CD4-positive, alpha-beta memory T cell (primary cell): ENCODE measurements at regions not wholly inside any gene's neighbourhood (a gene's known extent, or its start where the extent isn't known, plus 50 kb on each side); places are given as distances from the start of the nearest gene placed in this dataset.

Experiments
- CTCF ChIA-PET: fragments of 350-600 bp; sonication (Branson Sonifier 250); formaldehyde crosslinking; loops from one replicate; lab custom pipeline; 2021; ENCODE audit warnings: inconsistent platforms; ENCODE audit not compliant: partially characterized antibody; lab: Charles Lee
- POLR2A ChIA-PET: fragments of 350-600 bp; sonication (Branson Sonifier 250); formaldehyde crosslinking; loops from one replicate; lab custom pipeline; 2021; ENCODE audit not compliant: partially characterized antibody; lab: Charles Lee
- DNase-seq, 5 donors: peaks; one replicate each; pipeline versions ENCODE4 v3.0.0 to v3.0.0-alpha.2; 2020 to 2022; ENCODE audit warnings: mixed read lengths in 1 of 5
- H3K27ac ChIP-seq: one replicate; pipeline ENCODE4 v1.7.0; 2013; ENCODE audit warnings: low read depth, low read length
- H3K27me3 ChIP-seq: 2 replicates; pipeline ENCODE4 v1.7.0; 2013; ENCODE audit warnings: mild to moderate bottlenecking, low read length, moderate library complexity; ENCODE audit not compliant: insufficient read depth
- H3K36me3 ChIP-seq: 2 replicates; pipeline ENCODE4 v1.7.0; 2013; ENCODE audit warnings: mild to moderate bottlenecking, low read length, moderate library complexity; ENCODE audit not compliant: insufficient read depth
- H3K4me1 ChIP-seq: 2 replicates; pipeline ENCODE4 v1.7.0; 2013; ENCODE audit warnings: mild to moderate bottlenecking, low read length, moderate library complexity; ENCODE audit not compliant: insufficient read depth
- H3K4me3 ChIP-seq, 2 donors: one replicate each; pipeline ENCODE4 v1.7.0; 2013; ENCODE audit warnings: low read length in 2 of 2, mild to moderate bottlenecking in 1 of 2
- H3K9me3 ChIP-seq, 2 donors: one replicate each; pipeline ENCODE4 v1.7.0; 2013; ENCODE audit warnings: low read length in 2 of 2, control low read depth in 1 of 2; ENCODE audit not compliant: control insufficient read depth in 1 of 2
- H3K27ac Mint-ChIP-seq, 7 donors: one replicate each; pipeline ENCODE4 v1.8.0; 2020 to 2021; ENCODE audit warnings: mixed read lengths in 7 of 7, mild to moderate bottlenecking in 6 of 7, inconsistent platforms in 3 of 7, moderate library complexity in 3 of 7
- H3K27me3 Mint-ChIP-seq, 2 donors: one replicate each; pipeline ENCODE4 v1.8.0; 2020 to 2021; ENCODE audit warnings: mixed read lengths in 2 of 2
- H3K36me3 Mint-ChIP-seq, 2 donors: one replicate each; pipeline ENCODE4 v1.8.0; 2020 to 2021; ENCODE audit warnings: mixed read lengths in 2 of 2, inconsistent platforms in 1 of 2, mild to moderate bottlenecking in 1 of 2
- H3K4me1 Mint-ChIP-seq, 4 donors: one replicate each; pipeline ENCODE4 v1.8.0; 2020 to 2021; ENCODE audit warnings: mixed read lengths in 4 of 4, mild to moderate bottlenecking in 1 of 4
- H3K4me3 Mint-ChIP-seq, 8 donors: one replicate each; pipeline ENCODE4 v1.8.0; 2020 to 2021; ENCODE audit warnings: mixed read lengths in 8 of 8, mild to moderate bottlenecking in 7 of 8, moderate library complexity in 6 of 8, inconsistent platforms in 3 of 8
- H3K9me3 Mint-ChIP-seq, 8 donors: one replicate each; pipeline ENCODE4 v1.8.0; 2020 to 2021; ENCODE audit warnings: mixed read lengths in 8 of 8, mild to moderate bottlenecking in 5 of 8, inconsistent platforms in 3 of 8, moderate library complexity in 1 of 8
- intact Hi-C: fragments of 100-400 bp; cut with micrococcal nuclease; formaldehyde crosslinking; loops from one replicate; pipeline ENCODE4 v1.15.1; 2023

DNA sequence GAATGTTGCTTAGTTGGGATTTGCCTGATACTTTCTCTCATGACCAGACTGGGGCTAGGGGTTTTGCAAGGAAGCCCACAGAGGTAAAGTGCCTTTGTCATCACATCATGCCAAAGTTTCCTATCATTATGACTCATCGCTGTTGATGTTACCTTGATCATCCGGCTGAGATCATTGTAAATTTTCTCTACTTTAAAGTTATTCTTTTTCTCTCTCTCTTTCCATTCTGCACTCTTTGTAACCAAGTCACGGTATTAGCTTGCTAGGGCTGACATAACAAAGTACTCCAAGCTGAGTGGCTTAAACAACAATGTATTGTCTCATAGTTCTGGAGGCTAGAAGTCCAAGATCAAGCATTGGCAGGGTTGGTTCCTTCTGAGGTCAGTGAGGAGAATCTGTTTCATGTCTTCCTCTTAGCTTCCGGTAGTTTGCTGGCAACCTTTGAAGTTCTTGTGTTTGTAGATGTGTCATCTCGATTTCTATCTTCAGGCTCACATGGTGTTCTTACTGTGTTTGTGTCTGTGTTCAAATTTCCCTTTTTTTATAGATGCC, 113.0 kb downstream of the DTHD1 start:
- peaks cover 16% of the 10 kb centered on the region for H3K4me1 ChIP-seq
- Mint-ChIP-seq H3K36me3 (no peaks in the 10 kb centered on the region), H3K27me3 (no peaks in the 10 kb centered on the region), H3K4me3 (peak overlapping the region in 5 of 8 donors; percentile 8 to 76 (median 46)), H3K27ac (peak overlapping the region; percentile 82 to 92 (median 89)), H3K9me3 (no peaks in the 10 kb centered on the region), H3K4me1 (peaks cover 13 to 25% (median 16%) of the 10 kb centered on the region in 4 donors)
- H3K36me3 ChIP-seq: no peaks in the 10 kb centered on the region
- H3K9me3 ChIP-seq: no peaks in the 10 kb centered on the region
- no peak overlapping the region for H3K4me3 ChIP-seq
- H3K27me3 ChIP-seq: no peaks in the 10 kb centered on the region
- H3K27ac ChIP-seq: peak overlapping the region; percentile 34
- intact Hi-C loops: loop anchor here (1.0 kb wide), 3 partner anchors 8 to 139 kb away; no protein-coding TSS in a partner anchor
- ChIA-PET CTCF (interaction anchor here (0.9 to 1.5 kb wide), 6 partner anchors 10 to 46 kb away, joined by 3 to 6 read pairs (median 3); no protein-coding TSS in a partner anchor), POLR2A (interaction anchor here (0.7 to 3.8 kb wide), 5 partner anchors 8 to 151 kb away, joined by 3 to 28 read pairs (median 10); partner anchors contain the start of gene ARAP2)
- peak; percentile 72 to 91 (median 81) for DNase-seq

DNA sequence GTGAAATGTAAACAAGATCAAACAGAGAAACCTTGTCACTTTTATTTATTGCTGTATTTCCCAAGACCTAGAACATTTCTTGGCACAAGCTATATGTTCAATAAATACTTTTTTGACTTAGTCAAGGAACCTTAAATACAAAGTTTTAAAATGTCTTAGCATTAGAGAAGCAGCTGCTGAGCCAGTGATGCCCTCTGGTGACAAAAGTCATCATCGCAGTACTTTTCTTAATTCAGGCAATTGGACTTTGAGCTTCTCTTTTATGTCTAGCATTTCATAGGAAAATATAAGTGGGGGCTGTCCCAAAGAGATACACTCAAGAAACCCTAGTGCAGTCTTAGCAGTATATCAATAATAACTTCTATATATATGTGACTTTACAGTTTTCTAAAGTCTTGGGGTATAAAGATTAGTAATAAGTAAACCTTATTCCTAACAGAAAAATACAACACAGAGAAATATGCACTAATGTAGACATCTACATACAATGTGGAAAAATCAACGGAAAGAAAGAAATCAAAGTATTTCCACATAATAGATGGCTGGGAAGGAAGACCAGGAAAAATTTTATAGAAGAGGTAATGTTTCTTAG, 118.4 kb downstream of the DTHD1 start:
- intact Hi-C loops: loop anchor here (1.0 kb wide), 2 partner anchors 14 to 49 kb away; no protein-coding TSS in a partner anchor
- no peak overlapping the region for H3K27ac ChIP-seq
- H3K4me1 ChIP-seq: peaks cover 5% of the 10 kb centered on the region
- H3K36me3 Mint-ChIP-seq: no peaks in the 10 kb centered on the region
- H3K27me3 Mint-ChIP-seq: no peaks in the 10 kb centered on the region
- no peaks in the 10 kb centered on the region for H3K9me3 ChIP-seq
- H3K27ac Mint-ChIP-seq: no peak overlapping the region
- ChIA-PET POLR2A (interaction anchor here (0.8 to 2.5 kb wide), 8 partner anchors 13 to 192 kb away, joined by 3 to 17 read pairs (median 3); partner anchors contain the start of gene ARAP2), CTCF (interaction anchor here (0.6 to 4.7 kb wide), 41 partner anchors 10 to 325 kb away, joined by 3 to 105 read pairs (median 5); partner anchors contain the start of gene ARAP2)
- H3K27me3 ChIP-seq: no peaks in the 10 kb centered on the region
- peaks cover 0 to 1% (median 0%) of the 10 kb centered on the region in 8 donors for H3K9me3 Mint-ChIP-seq
- H3K4me1 Mint-ChIP-seq: peaks cover 4 to 8% (median 5%) of the 10 kb centered on the region in 4 donors
- no peak overlapping the region for H3K4me3 ChIP-seq
- no peaks in the 10 kb centered on the region for H3K36me3 ChIP-seq
- H3K4me3 Mint-ChIP-seq: no peak overlapping the region
- DNase-seq: peak; percentile 44 to 60 (median 52)

DNA sequence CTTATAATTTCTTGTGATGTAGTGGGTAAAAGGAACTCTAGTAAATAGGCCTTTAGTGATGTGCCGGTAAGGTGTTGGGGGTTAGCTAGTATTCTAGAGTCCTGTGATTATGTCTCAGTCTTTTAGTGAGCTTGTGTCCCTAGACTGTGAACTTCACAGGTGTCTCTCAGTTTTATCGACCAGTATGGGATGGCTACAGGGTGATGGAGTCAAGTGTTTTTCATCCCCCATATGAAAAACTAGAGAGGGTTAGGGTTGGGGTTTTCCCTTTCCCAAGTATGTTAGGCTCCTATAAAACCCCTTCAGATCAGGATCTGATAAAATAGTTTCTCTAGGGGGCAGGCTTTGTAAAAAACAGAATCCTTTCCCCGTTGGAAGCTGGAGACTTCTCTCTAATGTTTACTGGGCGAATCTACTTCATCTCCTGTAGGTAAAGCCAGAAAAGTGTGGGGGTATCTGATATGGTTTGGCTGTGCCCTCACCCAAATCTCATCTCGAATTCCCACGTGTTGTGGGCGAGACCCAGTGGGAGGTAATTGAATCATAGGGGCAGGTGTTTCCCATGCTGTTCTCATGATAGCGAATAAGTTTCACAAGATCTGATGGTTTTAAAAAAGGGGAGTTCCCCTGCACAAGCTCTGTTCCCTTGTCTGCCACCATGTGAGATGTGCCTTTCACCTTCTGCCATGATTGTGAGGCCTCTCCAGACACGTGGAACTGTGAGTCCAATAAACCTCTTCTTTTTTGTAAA, 120.8 kb downstream of the DTHD1 start:
- no peaks in the 10 kb centered on the region for H3K36me3 Mint-ChIP-seq
- CTCF ChIA-PET: interaction anchor here (0.8 to 3.8 kb wide), 8 partner anchors 9 to 153 kb away, joined by 3 to 24 read pairs (median 3); no protein-coding TSS in a partner anchor

DNA sequence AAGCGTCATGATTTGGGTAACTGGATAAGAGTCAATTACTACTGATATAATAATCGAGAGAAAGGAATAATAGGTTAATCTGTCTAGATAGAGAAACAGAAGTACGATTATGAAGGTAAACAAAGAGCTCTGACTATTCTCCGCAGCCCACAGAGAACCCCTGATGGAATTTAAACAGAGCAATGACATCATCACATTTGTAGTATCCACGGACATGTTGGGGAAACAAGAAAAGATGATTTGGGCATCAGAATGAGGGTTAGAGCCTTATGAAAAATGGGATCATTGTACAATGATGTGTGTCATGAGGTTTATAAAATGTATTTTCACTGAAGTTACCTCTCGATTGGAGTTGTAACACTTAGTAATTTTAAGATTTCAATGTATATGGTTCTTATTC, 129.9 kb downstream of the DTHD1 start:
- no peak overlapping the region for H3K27ac Mint-ChIP-seq
- CTCF ChIA-PET: interaction anchor here (2.2 kb wide), 1 partner anchor 12 kb away, joined by 10 read pairs; no protein-coding TSS in a partner anchor
- POLR2A ChIA-PET: no interaction called here
- Histone ChIP-seq H3K4me1 (no peaks in the 10 kb centered on the region), H3K4me3 (no peak overlapping the region), H3K36me3 (no peaks in the 10 kb centered on the region), H3K9me3 (no peaks in the 10 kb centered on the region), H3K27ac (no peak overlapping the region), H3K27me3 (peaks cover 14% of the 10 kb centered on the region)
- H3K9me3 Mint-ChIP-seq: peaks cover 0 to 4% (median 0%) of the 10 kb centered on the region in 8 donors
- H3K27me3 Mint-ChIP-seq: peaks cover 16 to 28% of the 10 kb centered on the region in 2 donors
- no peaks in the 10 kb centered on the region for H3K36me3 Mint-ChIP-seq
- no peak overlapping the region for H3K4me3 Mint-ChIP-seq
- DNase-seq: no peak
- no peaks in the 10 kb centered on the region for H3K4me1 Mint-ChIP-seq
- intact Hi-C loops: loop anchor here (5.0 kb wide), 1 partner anchor 981 kb away; no protein-coding TSS in a partner anchor

More for the DNA sequence above, 120.8 kb downstream of the DTHD1 start:
- Mint-ChIP-seq H3K27me3 (no peaks in the 10 kb centered on the region), H3K4me1 (no peaks in the 10 kb centered on the region), H3K9me3 (peaks cover 0 to 1% (median 0%) of the 10 kb centered on the region in 8 donors), H3K4me3 (no peak overlapping the region), H3K27ac (no peak overlapping the region)
- Histone ChIP-seq H3K4me3 (no peak overlapping the region), H3K27ac (no peak overlapping the region), H3K9me3 (no peaks in the 10 kb centered on the region), H3K27me3 (no peaks in the 10 kb centered on the region), H3K36me3 (no peaks in the 10 kb centered on the region), H3K4me1 (no peaks in the 10 kb centered on the region)
- POLR2A ChIA-PET: interaction anchor here (1.0 kb wide), 1 partner anchor 8 kb away, joined by 3 read pairs; no protein-coding TSS in a partner anchor
- no peak for DNase-seq
- intact Hi-C loops: no loop called here

- Mint-ChIP-seq H3K9me3 (peaks cover 0 to 4% (median 0%) of the 10 kb centered on the region in 8 donors), H3K4me1 (no peaks in the 10 kb centered on the region), H3K36me3 (no peaks in the 10 kb centered on the region), H3K27ac (no peak overlapping the region), H3K27me3 (peaks cover 21 to 37% of the 10 kb centered on the region in 2 donors), H3K4me3 (no peak overlapping the region)
- intact Hi-C loops: loop anchor here (5.0 kb wide), 1 partner anchor 978 kb away; no protein-coding TSS in a partner anchor
- Histone ChIP-seq H3K4me3 (no peak overlapping the region), H3K36me3 (no peaks in the 10 kb centered on the region), H3K27me3 (peaks cover 14% of the 10 kb centered on the region), H3K27ac (no peak overlapping the region), H3K9me3 (no peaks in the 10 kb centered on the region), H3K4me1 (no peaks in the 10 kb centered on the region)
- ChIA-PET POLR2A (no interaction called here), CTCF (interaction anchor here (2.0 kb wide), 1 partner anchor 15 kb away, joined by 6 read pairs; no protein-coding TSS in a partner anchor)
- DNase-seq: no peak
Measured at GRCh38 chr4:36414248-36414647, 132.8 kb downstream of the DTHD1 start.

- POLR2A ChIA-PET: no interaction called here
- Histone ChIP-seq H3K27ac (no peak overlapping the region), H3K36me3 (no peaks in the 10 kb centered on the region), H3K4me1 (no peaks in the 10 kb centered on the region), H3K9me3 (no peaks in the 10 kb centered on the region), H3K27me3 (peaks cover 4% of the 10 kb centered on the region), H3K4me3 (no peak overlapping the region)
- Mint-ChIP-seq H3K27me3 (peaks cover 16 to 29% of the 10 kb centered on the region in 2 donors), H3K27ac (no peak overlapping the region), H3K9me3 (peaks cover 0 to 3% (median 0%) of the 10 kb centered on the region in 8 donors), H3K4me1 (no peaks in the 10 kb centered on the region), H3K4me3 (no peak overlapping the region), H3K36me3 (no peaks in the 10 kb centered on the region)
- intact Hi-C loops: no loop called here
- CTCF ChIA-PET: interaction anchor here (0.9 kb wide), 1 partner anchor 18 kb away, joined by 3 read pairs; no protein-coding TSS in a partner anchor
- no peak for DNase-seq
Measured at GRCh38 chr4:36417146-36417545, 135.7 kb downstream of the DTHD1 start.
